Hepatocyte (in vitro differentiated cells): ENCODE measurements at regions not wholly inside any gene's neighbourhood (a gene's known extent, or its start where the extent isn't known, plus 50 kb on each side); places are given as distances from the start of the nearest gene placed in this dataset.

Experiments used
- CTCF ChIP-seq: fragments of 200-600 bp; sonication (generic); IDR thresholded peaks from 2 replicates; pipeline ENCODE4 v1.5.1; 2016; ENCODE audit warnings: antibody characterized with exemption, mild to moderate bottlenecking; ENCODE audit not compliant: poor library complexity
- EZH2 ChIP-seq: fragments of 200-600 bp; sonication (generic); IDR thresholded peaks from 2 replicates; pipeline ENCODE4 v1.6.1; 2016; ENCODE audit warnings: antibody characterized with exemption, mild to moderate bottlenecking, borderline replicate concordance
- EZH2phosphoT487 ChIP-seq: fragments of 200-600 bp; sonication (generic); IDR thresholded peaks from one replicate; pipeline ENCODE4 v1.6.1; 2018; ENCODE audit warnings: antibody characterized with exemption, mild to moderate bottlenecking, low read depth, moderate library complexity; ENCODE audit not compliant: unreplicated experiment, severe bottlenecking

GRCh38 chr7:69360913-69361312 is 237.4 kb upstream of the AUTS2 start:
- no peak for TF ChIP-seq CTCF
- no peak for TF ChIP-seq EZH2phosphoT487
- TF ChIP-seq EZH2: no peak
